CD4-positive, CD25-positive, alpha-beta regulatory T cell (primary cell): ENCODE measurements at regions not wholly inside any gene's neighbourhood (a gene's known extent, or its start where the extent isn't known, plus 50 kb on each side); places are given as distances from the start of the nearest gene placed in this dataset.
"Not testable (repeated sequence)": the region's sequence is repeated elsewhere in the genome, so short reads cannot be mapped to it uniquely, and the experiment has no call there.

ENCODE experiments used
- ATAC-seq, 2 donors: fragments of 150-1000 bp; cut with Tn5 transposase; one replicate each; pipeline ENCODE4 v1.10.0; 2021; ENCODE audit warnings: low read depth in 2 of 2, moderate number of reproducible peaks in 2 of 2, moderate library complexity in 1 of 2
- DNase-seq, 3 donors: peaks; one replicate each; pipeline versions ENCODE4 v3.0.0 to v3.0.0-alpha.2; 2012 to 2022; ENCODE audit warnings: mixed read lengths in 1 of 3
- H3K27ac ChIP-seq: one replicate; pipeline ENCODE4 v1.7.0; 2013; ENCODE audit warnings: mild to moderate bottlenecking, low read length; ENCODE audit not compliant: insufficient read depth, poor library complexity, severe bottlenecking
- H3K27me3 ChIP-seq: one replicate; pipeline ENCODE4 v1.7.0; 2013; ENCODE audit warnings: low read length; ENCODE audit not compliant: control insufficient read depth, insufficient read depth
- H3K36me3 ChIP-seq: one replicate; pipeline ENCODE4 v1.7.0; 2013; ENCODE audit warnings: mild to moderate bottlenecking, low read length, moderate library complexity; ENCODE audit not compliant: control insufficient read depth, insufficient read depth
- H3K4me1 ChIP-seq: 2 replicates; pipeline ENCODE4 v1.7.0; 2013; ENCODE audit warnings: mild to moderate bottlenecking, low read length; ENCODE audit not compliant: insufficient read depth, control insufficient read depth, poor library complexity, severe bottlenecking
- H3K4me3 ChIP-seq: one replicate; pipeline ENCODE4 v1.7.0; 2013; ENCODE audit warnings: low read depth, mild to moderate bottlenecking, low read length, moderate library complexity
- H3K9me3 ChIP-seq, 2 experiments: 1 replicate in 1 of 2; 2 replicates in 1 of 2; pipeline ENCODE4 v1.7.0; 2013; ENCODE audit warnings: low read length in 2 of 2, mild to moderate bottlenecking in 1 of 2, moderate library complexity in 1 of 2; ENCODE audit not compliant: control insufficient read depth in 2 of 2
- H3K27ac Mint-ChIP-seq, 3 donors: one replicate each; pipeline ENCODE4 v1.8.0; 2020 to 2022; ENCODE audit warnings: mild to moderate bottlenecking in 3 of 3, mixed read lengths in 3 of 3, moderate library complexity in 2 of 3
- H3K27me3 Mint-ChIP-seq: one replicate; pipeline ENCODE4 v1.8.0; 2022; ENCODE audit warnings: mild to moderate bottlenecking, mixed read lengths
- H3K36me3 Mint-ChIP-seq: one replicate; pipeline ENCODE4 v1.8.0; 2020; ENCODE audit warnings: mixed read lengths
- H3K4me1 Mint-ChIP-seq, 4 donors: one replicate each; pipeline ENCODE4 v1.8.0; 2020 to 2022; ENCODE audit warnings: mixed read lengths in 4 of 4, mild to moderate bottlenecking in 1 of 4
- H3K4me3 Mint-ChIP-seq, 4 donors: one replicate each; pipeline ENCODE4 v1.8.0; 2020 to 2022; ENCODE audit warnings: mild to moderate bottlenecking in 4 of 4, mixed read lengths in 4 of 4, moderate library complexity in 3 of 4
- H3K9me3 Mint-ChIP-seq, 7 donors: one replicate each; pipeline ENCODE4 v1.8.0; 2020 to 2022; ENCODE audit warnings: mixed read lengths in 7 of 7, mild to moderate bottlenecking in 3 of 7, moderate library complexity in 2 of 7

DNA sequence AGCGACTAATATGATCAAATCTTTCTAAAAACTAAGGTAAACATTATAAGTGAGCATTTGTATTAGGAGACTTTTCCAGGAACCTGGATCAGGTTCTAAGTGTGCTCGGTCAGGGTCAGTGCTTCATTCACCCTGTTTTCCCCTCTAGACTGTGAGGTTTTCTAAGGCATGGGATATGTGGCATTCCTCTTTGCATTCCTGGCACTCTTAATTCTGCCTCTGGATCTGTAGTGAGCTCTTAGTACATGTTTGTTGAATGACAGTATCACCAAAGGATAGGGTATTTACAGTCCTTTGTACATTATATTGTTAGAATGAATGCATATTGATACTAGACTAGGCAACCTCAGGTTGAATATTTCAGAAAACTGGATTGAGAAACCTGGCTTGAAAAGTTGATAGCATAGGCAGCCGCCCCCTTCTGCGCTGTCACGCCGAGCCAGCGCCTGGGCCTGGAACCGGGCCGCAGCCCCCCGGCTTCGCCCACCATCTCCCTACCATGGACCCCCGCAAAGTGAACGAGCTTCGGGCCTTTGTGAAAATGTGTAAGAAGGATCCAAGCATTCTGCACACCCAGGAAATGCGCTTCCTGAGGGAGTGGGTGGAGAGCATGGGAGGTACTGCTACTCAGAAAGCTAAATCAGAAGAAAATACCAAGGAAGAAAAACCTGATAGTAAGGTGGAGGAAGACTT, 156.5 kb downstream of the KCNRG start:
- H3K36me3 Mint-ChIP-seq = no peaks in the 10 kb centered on the region
- DNase-seq (no peak), ATAC-seq (no peak)
- Histone ChIP-seq H3K36me3 (no peaks in the 10 kb centered on the region), H3K27ac (no peak overlapping the region), H3K4me1 (no peaks in the 10 kb centered on the region), H3K4me3 (no peak overlapping the region), H3K9me3 (no peaks in the 10 kb centered on the region), H3K27me3 (peaks cover 3% of the 10 kb centered on the region)
- H3K27me3 Mint-ChIP-seq = peaks cover 8% of the 10 kb centered on the region
- H3K27ac Mint-ChIP-seq = no peak overlapping the region
- H3K4me3 Mint-ChIP-seq = no peak overlapping the region
- H3K9me3 Mint-ChIP-seq = peaks cover 0 to 2% (median 0%) of the 10 kb centered on the region in 7 donors
- peaks cover 0 to 5% (median 0%) of the 10 kb centered on the region in 4 donors for H3K4me1 Mint-ChIP-seq

DNA sequence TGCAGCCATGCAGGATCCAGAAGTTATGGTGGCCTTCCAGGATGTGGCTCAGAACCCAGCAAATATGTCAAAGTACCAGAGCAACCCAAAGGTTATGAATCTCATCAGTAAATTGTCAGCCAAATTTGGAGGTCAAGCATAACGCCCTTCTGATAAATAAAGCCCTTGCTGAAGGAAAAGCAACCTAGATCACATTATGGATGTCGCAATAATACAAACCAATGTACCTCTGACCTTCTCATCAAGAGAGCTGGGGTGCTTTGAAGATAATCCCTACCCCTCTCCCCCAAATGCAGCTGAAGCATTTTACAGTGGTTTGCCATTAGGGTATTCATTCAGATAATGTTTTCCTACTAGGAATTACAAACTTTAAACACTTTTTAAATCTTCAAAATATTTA, 157.8 kb downstream of the KCNRG start:
- ATAC-seq, DNase-seq, H3K36me3 ChIP-seq, H3K9me3 Mint-ChIP-seq, H3K4me1 Mint-ChIP-seq, H3K27me3 ChIP-seq, H3K27me3 Mint-ChIP-seq, H3K27ac Mint-ChIP-seq, H3K9me3 ChIP-seq, H3K4me1 ChIP-seq, H3K27ac ChIP-seq, H3K36me3 Mint-ChIP-seq, H3K4me3 Mint-ChIP-seq, H3K4me3 ChIP-seq: not testable (repeated sequence)

DNA sequence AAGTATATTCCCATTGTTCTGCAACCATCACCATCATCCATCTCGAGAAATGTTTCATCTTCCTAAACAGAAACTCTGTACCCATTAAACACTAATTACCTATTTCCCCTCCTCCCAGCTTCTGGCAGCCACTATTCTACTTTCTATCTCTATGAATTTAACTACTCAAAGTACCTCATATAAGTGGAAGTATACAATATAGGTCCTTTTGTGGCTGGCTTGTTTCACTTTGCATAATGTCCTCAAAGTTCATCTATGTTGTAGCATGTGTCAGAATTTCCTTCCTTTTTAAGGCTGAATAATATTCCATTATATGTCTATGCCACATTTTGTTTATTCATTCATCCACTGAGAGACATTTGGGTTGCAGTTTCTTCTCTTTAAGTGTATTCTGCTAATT, 159.4 kb downstream of the KCNRG start:
- H3K9me3 Mint-ChIP-seq = peaks cover 0 to 3% (median 0%) of the 10 kb centered on the region in 7 donors
- no peak overlapping the region for H3K27ac Mint-ChIP-seq
- no peak for ATAC-seq
- Histone ChIP-seq H3K9me3 (no peaks in the 10 kb centered on the region), H3K4me1 (no peaks in the 10 kb centered on the region), H3K27me3 (no peaks in the 10 kb centered on the region), H3K36me3 (no peaks in the 10 kb centered on the region), H3K4me3 (no peak overlapping the region), H3K27ac (no peak overlapping the region)
- no peak overlapping the region for H3K4me3 Mint-ChIP-seq
- H3K4me1 Mint-ChIP-seq = peaks cover 0 to 5% (median 0%) of the 10 kb centered on the region in 4 donors
- H3K27me3 Mint-ChIP-seq = peaks cover 4% of the 10 kb centered on the region
- no peaks in the 10 kb centered on the region for H3K36me3 Mint-ChIP-seq
- no peak for DNase-seq

DNA sequence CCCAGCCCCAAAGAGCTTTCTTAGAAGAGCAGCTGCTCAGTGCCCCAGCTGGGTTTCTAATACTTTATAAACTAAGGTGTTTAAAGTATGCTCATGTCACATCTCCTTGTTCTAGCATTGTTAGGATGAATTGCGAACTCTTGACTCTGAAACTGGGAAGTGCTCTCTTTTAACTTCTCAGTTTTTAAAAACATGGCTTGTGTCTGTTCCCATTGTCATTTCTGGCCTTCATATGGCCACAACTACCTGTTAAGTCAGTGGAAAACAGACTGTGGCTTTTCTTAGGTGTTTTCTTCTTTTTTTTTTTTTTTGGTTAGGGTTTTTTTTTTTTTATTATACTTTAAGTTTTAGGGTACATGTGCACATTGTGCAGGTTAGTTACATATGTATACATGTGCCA, 164.7 kb downstream of the KCNRG start:
- Mint-ChIP-seq H3K27me3 (peaks cover 7% of the 10 kb centered on the region), H3K4me3 (no peak overlapping the region), H3K36me3 (no peaks in the 10 kb centered on the region), H3K27ac (no peak overlapping the region), H3K9me3 (peaks cover 0 to 3% (median 0%) of the 10 kb centered on the region in 7 donors), H3K4me1 (peaks cover 0 to 5% (median 0%) of the 10 kb centered on the region in 4 donors)
- no peaks in the 10 kb centered on the region for H3K4me1 ChIP-seq
- H3K27me3 ChIP-seq = no peaks in the 10 kb centered on the region
- DNase-seq (no peak), ATAC-seq (no peak)
- no peak overlapping the region for H3K4me3 ChIP-seq
- no peak overlapping the region for H3K27ac ChIP-seq
- H3K9me3 ChIP-seq = no peaks in the 10 kb centered on the region
- no peaks in the 10 kb centered on the region for H3K36me3 ChIP-seq

DNA sequence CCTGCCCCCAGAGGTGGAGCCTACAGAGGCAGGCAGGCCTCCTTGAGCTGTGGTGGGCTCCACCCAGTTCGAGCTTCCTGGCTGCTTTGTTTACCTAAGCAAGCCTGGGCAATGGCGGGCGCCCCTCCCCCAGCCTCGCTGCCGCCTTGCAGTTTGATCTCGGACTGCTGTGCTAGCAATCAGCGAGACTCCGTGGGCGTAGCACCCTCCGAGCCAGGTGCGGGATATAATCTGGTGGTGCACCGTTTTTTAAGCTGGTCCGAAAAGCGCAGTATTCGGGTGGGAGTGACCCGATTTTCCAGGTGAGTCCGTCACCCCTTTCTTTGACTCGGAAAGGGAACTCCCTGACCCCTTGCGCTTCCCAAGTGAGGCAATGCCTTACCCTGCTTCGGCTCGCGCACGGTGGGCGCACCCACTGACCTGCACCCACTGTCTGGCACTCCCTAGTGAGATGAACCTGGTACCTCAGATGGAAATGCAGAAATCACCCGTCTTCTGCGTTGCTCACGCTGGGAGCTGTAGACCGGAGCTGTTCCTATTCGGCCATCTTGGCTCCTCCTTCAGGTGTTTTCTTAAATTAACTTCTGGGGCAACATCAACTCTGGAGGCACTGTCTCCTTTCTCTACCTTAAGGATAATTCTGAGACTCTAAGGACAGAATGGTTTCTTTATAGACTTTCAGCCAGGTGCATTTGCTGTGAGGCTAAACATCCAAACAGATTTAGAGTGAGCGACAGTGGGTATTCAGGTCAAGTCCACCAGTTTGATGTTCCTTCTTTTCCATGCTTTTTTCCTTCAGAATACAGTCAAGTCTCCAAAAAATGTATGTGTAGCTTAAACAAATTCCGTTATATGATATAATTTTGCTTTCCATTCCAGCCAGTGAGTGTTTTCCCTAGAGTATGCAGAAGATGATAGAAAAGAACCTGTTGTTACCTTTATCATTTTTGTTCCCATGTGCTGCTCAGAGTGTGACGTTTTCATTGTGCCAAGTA, 170.8 kb downstream of the KCNRG start:
- peak overlapping the region; percentile 63 for H3K4me3 ChIP-seq
- not testable (repeated sequence) for ATAC-seq, H3K4me1 ChIP-seq, H3K27me3 ChIP-seq, H3K36me3 ChIP-seq, H3K9me3 ChIP-seq, DNase-seq, H3K27ac ChIP-seq, H3K9me3 Mint-ChIP-seq, H3K27me3 Mint-ChIP-seq, H3K36me3 Mint-ChIP-seq
- H3K4me3 Mint-ChIP-seq = peak overlapping the region; percentile 69 to 86 (median 75)
- H3K4me1 Mint-ChIP-seq = peaks cover 5 to 49% (median 18%) of the 10 kb centered on the region in 4 donors
- H3K27ac Mint-ChIP-seq = peak overlapping the region in 2 of 3 donors; percentile 7 to 73

DNA sequence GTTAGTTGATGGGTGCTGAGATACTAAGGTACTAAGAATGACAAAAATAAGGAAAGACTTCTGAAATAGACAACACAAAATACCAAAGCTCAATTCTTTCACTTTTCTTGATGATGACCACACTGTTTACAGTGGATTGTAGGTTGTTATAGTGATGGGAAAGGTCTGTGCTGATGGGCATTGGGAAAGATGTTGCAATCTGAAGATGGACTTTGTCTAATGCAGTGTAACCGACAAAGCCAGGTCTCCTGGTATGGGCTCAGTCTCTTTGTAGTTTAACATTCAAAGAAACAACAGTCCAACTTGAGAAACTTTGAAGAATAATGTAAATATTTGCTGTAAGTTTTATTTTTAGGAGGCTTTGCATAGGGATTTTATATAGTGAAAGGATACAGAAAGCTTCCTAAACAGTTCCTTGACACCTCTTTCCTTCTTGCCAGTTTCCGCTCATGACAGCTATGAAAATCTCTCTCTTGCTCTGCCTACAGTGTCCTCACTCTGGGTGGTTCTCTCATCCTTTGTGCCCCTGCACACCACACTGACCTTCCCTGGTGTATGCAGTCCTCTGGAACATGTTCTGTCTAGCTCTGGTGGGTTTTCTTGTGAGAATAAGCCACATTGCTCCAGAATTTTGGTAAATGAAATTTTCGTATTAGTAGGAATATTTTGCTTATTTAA, 172.2 kb downstream of the KCNRG start:
- Mint-ChIP-seq H3K27ac (peak overlapping the region in 1 of 3 donors; percentile 39), H3K9me3 (peaks cover 0 to 2% (median 1%) of the 10 kb centered on the region in 7 donors), H3K4me1 (peaks cover 5 to 63% (median 24%) of the 10 kb centered on the region in 4 donors)

DNA sequence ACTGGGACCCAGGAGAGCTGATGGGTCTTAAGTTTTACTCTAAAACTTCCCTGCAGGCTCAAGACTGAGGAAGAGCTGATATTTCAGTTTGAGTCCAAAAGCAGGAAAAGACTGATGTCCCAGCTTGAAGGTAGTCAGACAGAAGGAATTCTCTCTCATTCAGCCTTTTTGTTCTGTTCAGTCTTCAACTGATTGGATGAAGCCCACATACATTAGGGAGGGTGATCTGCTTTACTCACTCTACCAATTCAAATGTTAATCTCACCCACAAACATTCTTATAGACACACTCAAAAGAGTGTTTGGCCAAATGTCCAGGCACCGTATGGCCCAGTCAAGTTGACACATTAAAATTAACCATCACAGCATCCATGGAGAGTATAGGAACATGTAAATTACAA, 173.5 kb downstream of the KCNRG start:
- Histone ChIP-seq H3K4me1 (peaks cover 17% of the 10 kb centered on the region), H3K4me3 (no peak overlapping the region), H3K27me3 (no peaks in the 10 kb centered on the region), H3K36me3 (no peaks in the 10 kb centered on the region), H3K9me3 (no peaks in the 10 kb centered on the region), H3K27ac (no peak overlapping the region)
- no peaks in the 10 kb centered on the region for H3K36me3 Mint-ChIP-seq
- peaks cover 0 to 2% (median 1%) of the 10 kb centered on the region in 7 donors for H3K9me3 Mint-ChIP-seq
- H3K27me3 Mint-ChIP-seq = peaks cover 5% of the 10 kb centered on the region
- no peak for ATAC-seq
- H3K27ac Mint-ChIP-seq = peak overlapping the region in 1 of 3 donors; percentile 57
- peaks cover 9 to 74% (median 31%) of the 10 kb centered on the region in 4 donors for H3K4me1 Mint-ChIP-seq
- no peak overlapping the region for H3K4me3 Mint-ChIP-seq
- no peak for DNase-seq

More for the DNA sequence above, 172.2 kb downstream of the KCNRG start:
- Mint-ChIP-seq H3K27me3 (peaks cover 5% of the 10 kb centered on the region), H3K4me3 (peak overlapping the region; percentile 74 to 86 (median 80)), H3K36me3 (no peaks in the 10 kb centered on the region)
- Histone ChIP-seq H3K4me3 (peak overlapping the region; percentile 42), H3K9me3 (no peaks in the 10 kb centered on the region), H3K4me1 (peaks cover 8% of the 10 kb centered on the region), H3K27me3 (no peaks in the 10 kb centered on the region), H3K27ac (no peak overlapping the region), H3K36me3 (no peaks in the 10 kb centered on the region)
- DNase-seq (no peak), ATAC-seq (no peak)
